ENCODE measurements at regions not wholly inside any gene's neighbourhood (a gene's known extent, or its start where the extent isn't known, plus 50 kb on each side); places are given as distances from the start of the nearest gene placed in this dataset.

DNA sequence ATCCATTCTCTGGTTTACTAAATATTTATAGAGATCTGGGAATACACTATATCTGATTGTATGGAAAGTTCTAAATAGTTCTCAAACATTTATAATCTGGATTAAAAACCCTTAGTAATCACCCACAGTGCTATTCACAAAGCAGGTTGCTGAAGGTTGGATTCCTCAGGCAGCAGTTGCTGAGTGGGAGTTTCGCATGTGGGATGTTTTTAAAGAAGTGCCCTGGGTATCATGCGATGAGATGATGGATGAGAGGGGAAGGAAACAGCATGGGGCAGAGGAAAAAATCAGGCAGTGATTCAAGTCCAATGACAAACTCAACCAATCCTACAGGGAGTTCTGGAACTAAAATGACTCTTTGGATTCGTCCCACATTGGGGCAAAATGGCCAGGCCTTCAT, 85.3 kb upstream of the GALNT2 start:
- TF ChIP-seq, protein P1, sequence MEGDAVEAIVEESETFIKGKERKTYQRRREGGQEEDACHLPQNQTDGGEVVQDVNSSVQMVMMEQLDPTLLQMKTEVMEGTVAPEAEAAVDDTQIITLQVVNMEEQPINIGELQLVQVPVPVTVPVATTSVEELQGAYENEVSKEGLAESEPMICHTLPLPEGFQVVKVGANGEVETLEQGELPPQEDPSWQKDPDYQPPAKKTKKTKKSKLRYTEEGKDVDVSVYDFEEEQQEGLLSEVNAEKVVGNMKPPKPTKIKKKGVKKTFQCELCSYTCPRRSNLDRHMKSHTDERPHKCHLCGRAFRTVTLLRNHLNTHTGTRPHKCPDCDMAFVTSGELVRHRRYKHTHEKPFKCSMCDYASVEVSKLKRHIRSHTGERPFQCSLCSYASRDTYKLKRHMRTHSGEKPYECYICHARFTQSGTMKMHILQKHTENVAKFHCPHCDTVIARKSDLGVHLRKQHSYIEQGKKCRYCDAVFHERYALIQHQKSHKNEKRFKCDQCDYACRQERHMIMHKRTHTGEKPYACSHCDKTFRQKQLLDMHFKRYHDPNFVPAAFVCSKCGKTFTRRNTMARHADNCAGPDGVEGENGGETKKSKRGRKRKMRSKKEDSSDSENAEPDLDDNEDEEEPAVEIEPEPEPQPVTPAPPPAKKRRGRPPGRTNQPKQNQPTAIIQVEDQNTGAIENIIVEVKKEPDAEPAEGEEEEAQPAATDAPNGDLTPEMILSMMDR (IDR thresholded peaks at IDR 0.05) = no peak
- TF ChIP-seq POLR2A (IDR thresholded peaks at IDR 0.05; ENCODE audit: low read depth) = no peak

Data from esophagus muscularis mucosa (tissue), 3 donors.